Lower leg skin (tissue), 3 donors: ENCODE measurements at regions not wholly inside any gene's neighbourhood (a gene's known extent, or its start where the extent isn't known, plus 50 kb on each side); places are given as distances from the start of the nearest gene placed in this dataset.

ENCODE experiments used
- CTCF ChIP-seq, 3 donors: fragments of 450-650 bp; IDR thresholded peaks; one replicate each; pipeline ENCODE4 v1.5.1; 2016; ENCODE audit warnings: antibody characterized with exemption in 3 of 3, mild to moderate bottlenecking in 3 of 3, moderate library complexity in 2 of 3
- POLR2A ChIP-seq, 2 donors: fragments of 450-650 bp; IDR thresholded peaks; one replicate each; pipeline ENCODE4 v1.6.1; 2016 to 2017; ENCODE audit warnings: antibody characterized with exemption in 2 of 2, mild to moderate bottlenecking in 1 of 2, moderate library complexity in 1 of 2

GRCh38 chr13:32829269-32829668 is 187.0 kb upstream of the KL start:
- TF ChIP-seq CTCF (IDR thresholded peaks at IDR 0.05): no peak
- no peak for TF ChIP-seq POLR2A (IDR thresholded peaks at IDR 0.05)
